Vagina (tissue), 2 donors: ENCODE measurements at regions not wholly inside any gene's neighbourhood (a gene's known extent, or its start where the extent isn't known, plus 50 kb on each side); places are given as distances from the start of the nearest gene placed in this dataset.

ENCODE experiments used
- DNase-seq, 2 donors: peaks; one replicate each; pipeline ENCODE4 v3.0.0-alpha.2; 2017; ENCODE audit errors: extremely low spot score in 2 of 2
- H3K27ac ChIP-seq: fragments of 200-600 bp; sonication (generic); one replicate; pipeline ENCODE4 v1.5.1; 2019
- H3K27me3 ChIP-seq: fragments of 200-600 bp; sonication (generic); one replicate; pipeline ENCODE4 v1.5.1; 2019
- H3K36me3 ChIP-seq, 2 donors: fragments of 200-600 bp; sonication (generic); one replicate each; pipeline ENCODE4 v1.5.1; 2017 to 2019
- H3K4me1 ChIP-seq: fragments of 200-600 bp; sonication (generic); one replicate; pipeline ENCODE4 v1.5.1; 2019
- H3K4me3 ChIP-seq, 2 donors: fragments of 200-600 bp; sonication (generic); 1 replicate in 1 of 2; 2 replicates in 1 of 2; pipeline ENCODE4 v1.5.1; 2016 to 2019
- H3K9me3 ChIP-seq: fragments of 200-600 bp; sonication (generic); one replicate; pipeline ENCODE4 v1.5.1; 2019
- POLR2A ChIP-seq, 2 donors: fragments of 450-650 bp; IDR thresholded peaks; one replicate each; pipeline ENCODE4 v1.6.1; 2017; ENCODE audit warnings: antibody characterized with exemption in 2 of 2, mild to moderate bottlenecking in 2 of 2, moderate library complexity in 2 of 2
- POLR2AphosphoS5 ChIP-seq, 2 donors: sonication (generic); formaldehyde crosslinking; IDR thresholded peaks; one replicate each; pipeline ENCODE4 v1.9.0; 2017; ENCODE audit warnings: antibody characterized with exemption in 2 of 2, mild to moderate bottlenecking in 2 of 2, low read depth in 1 of 2; ENCODE audit not compliant: insufficient read depth in 1 of 2
- intact Hi-C: fragments of 100-400 bp; cut with DNase I; formaldehyde crosslinking; loops from one replicate; pipeline ENCODE4 v1.15.1; 2023
- TF ChIP-seq, protein P1 (sequence below), 3 experiments: fragments of 450-650 bp in 2 of 3; fragments of 200-600 bp in 1 of 3; sonication (generic) in 1 of 3; IDR thresholded peaks; one replicate each; pipeline ENCODE4 v1.5.1; 2017 to 2019; ENCODE audit warnings: antibody characterized with exemption in 3 of 3, mild to moderate bottlenecking in 2 of 3, moderate library complexity in 2 of 3

DNA sequence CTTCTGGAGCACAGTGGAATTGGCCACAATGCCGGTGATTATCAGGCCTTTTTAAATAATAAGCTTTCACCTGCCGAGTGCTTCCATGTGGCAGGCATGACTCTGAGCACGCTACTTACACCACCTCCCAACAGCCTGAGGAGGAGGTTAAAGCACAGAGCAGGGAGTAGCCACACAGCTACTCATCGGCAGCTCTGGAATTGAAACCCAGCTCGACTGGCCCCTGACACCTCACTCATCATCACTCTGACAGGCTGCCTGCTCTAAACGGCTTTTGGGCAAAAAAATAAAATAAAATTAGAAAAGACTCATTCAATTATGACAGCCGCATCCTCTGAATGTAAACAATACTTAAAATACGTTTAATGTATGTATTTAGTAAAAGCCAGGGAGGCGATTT lies 326.4 kb upstream of the NOCT start:
- Histone ChIP-seq H3K9me3 (no peaks in the 10 kb centered on the region), H3K27ac (no peak overlapping the region), H3K36me3 (no peaks in the 10 kb centered on the region), H3K4me3 (no peak overlapping the region), H3K27me3 (no peaks in the 10 kb centered on the region), H3K4me1 (no peaks in the 10 kb centered on the region)
- TF ChIP-seq POLR2AphosphoS5 (IDR thresholded peaks at IDR 0.05; ENCODE audit: insufficient read depth in 1 of 2, low read depth in 1 of 2) (no peak), POLR2A (IDR thresholded peaks at IDR 0.05) (no peak)
- TF ChIP-seq, protein P1, sequence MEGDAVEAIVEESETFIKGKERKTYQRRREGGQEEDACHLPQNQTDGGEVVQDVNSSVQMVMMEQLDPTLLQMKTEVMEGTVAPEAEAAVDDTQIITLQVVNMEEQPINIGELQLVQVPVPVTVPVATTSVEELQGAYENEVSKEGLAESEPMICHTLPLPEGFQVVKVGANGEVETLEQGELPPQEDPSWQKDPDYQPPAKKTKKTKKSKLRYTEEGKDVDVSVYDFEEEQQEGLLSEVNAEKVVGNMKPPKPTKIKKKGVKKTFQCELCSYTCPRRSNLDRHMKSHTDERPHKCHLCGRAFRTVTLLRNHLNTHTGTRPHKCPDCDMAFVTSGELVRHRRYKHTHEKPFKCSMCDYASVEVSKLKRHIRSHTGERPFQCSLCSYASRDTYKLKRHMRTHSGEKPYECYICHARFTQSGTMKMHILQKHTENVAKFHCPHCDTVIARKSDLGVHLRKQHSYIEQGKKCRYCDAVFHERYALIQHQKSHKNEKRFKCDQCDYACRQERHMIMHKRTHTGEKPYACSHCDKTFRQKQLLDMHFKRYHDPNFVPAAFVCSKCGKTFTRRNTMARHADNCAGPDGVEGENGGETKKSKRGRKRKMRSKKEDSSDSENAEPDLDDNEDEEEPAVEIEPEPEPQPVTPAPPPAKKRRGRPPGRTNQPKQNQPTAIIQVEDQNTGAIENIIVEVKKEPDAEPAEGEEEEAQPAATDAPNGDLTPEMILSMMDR (IDR thresholded peaks at IDR 0.05): no peak
- peak in 1 of 2 donors; percentile 54 for DNase-seq
- intact Hi-C loops: no loop called here

DNA sequence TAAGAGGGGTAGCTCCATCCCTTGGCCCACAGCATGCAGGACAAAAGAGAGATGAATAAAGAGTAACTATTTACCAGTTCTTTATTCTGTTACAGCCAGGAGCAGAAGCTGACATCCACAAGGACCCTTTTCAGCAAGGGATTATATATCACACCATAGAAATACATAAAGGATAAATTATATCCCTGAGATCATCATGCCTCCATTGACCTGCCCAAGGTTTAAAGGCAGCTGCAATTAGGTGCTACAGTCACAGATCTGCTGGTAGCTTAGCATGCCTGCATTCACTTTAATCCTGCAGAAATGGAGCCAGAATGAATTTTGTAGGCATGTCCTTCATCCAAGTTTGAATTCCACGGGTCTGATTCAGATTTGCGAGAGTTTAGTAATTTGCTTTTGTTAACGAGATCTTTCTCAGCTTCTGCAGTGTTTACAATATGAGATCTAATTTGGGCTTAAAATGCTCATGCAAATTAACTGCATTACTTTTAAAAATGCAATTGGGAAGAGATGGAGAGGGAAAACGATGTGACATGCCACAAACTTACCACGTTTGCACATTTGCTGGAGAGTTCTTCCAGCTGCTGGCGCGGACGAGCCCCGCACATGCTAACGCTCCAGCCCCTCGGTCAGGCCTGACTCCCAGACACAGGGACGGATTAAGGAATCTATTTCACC lies 327.0 kb upstream of the NOCT start:
- no peaks in the 10 kb centered on the region for H3K9me3 ChIP-seq
- no peak overlapping the region for H3K27ac ChIP-seq
- no peak for TF ChIP-seq POLR2A (IDR thresholded peaks at IDR 0.05)
- TF ChIP-seq, protein P1 (IDR thresholded peaks at IDR 0.05): no peak
- H3K27me3 ChIP-seq: no peaks in the 10 kb centered on the region
- intact Hi-C loops: no loop called here
- H3K4me1 ChIP-seq: no peaks in the 10 kb centered on the region
- H3K36me3 ChIP-seq: no peaks in the 10 kb centered on the region
- no peak for DNase-seq
- H3K4me3 ChIP-seq: no peak overlapping the region

DNA sequence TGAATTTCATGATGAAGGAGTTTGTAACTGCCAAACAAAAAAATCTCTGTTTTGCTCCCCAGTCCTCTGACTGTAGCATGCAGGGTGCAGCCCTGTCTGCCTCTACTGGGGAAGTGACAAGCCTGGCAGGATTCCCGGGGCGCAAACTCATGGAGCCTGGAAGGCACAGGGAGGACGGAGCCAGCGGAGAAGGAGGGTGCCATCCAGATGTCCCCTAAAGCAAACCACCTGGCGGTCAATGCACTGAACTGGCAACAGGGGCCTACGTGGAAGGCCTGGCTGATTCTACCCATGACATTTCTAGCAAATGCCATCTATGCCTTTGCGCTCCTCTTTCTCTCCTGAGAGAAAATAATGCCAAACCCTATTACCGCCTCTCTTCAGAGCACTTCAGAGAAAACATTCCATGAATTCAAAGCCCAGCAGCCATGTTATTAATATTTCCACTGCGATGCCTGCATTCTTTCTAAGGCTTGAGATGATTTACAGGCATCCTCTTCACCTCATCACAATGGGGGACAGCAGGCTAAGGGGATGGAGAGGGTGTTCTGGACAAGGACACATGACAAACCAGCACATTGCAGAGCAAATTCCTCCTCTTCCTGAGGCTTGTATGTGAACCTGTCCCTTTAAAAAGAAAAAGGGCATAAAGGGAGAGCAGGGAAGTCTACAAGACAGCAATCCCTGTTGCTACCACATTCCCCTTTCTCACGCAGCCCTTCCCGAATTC lies 329.3 kb upstream of the NOCT start:
- peak in 1 of 2 donors; percentile 49 for DNase-seq
- TF ChIP-seq, protein P1 (IDR thresholded peaks at IDR 0.05): no peak
- TF ChIP-seq POLR2AphosphoS5 (IDR thresholded peaks at IDR 0.05; ENCODE audit: insufficient read depth in 1 of 2, low read depth in 1 of 2) (no peak), POLR2A (IDR thresholded peaks at IDR 0.05) (no peak)
- intact Hi-C loops: no loop called here

DNA sequence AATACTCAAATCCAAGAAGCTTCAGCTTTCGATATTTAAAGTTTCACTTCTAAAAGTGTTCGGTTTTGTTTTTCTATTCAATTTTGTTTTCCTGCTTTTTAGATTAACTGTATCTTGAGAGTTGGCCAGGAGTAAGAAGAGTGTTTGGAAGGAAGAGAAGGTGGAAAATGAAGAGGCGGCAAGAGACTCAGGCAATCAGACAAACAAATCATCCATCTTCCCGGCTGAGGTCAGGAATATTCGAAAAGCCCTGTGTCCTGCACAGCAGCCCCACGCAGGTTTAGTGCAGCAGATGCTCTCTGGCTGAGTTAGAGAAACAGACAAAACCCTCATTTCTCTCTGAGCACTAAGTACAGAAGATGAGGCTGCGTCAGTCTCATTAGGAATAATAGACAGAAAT lies 330.3 kb upstream of the NOCT start:
- Histone ChIP-seq H3K9me3 (no peaks in the 10 kb centered on the region), H3K27me3 (no peaks in the 10 kb centered on the region), H3K27ac (no peak overlapping the region), H3K4me1 (no peaks in the 10 kb centered on the region), H3K36me3 (no peaks in the 10 kb centered on the region), H3K4me3 (no peak overlapping the region)
- peak in 1 of 2 donors; percentile 27 for DNase-seq
- intact Hi-C loops: no loop called here
- TF ChIP-seq POLR2A (IDR thresholded peaks at IDR 0.05) (no peak), POLR2AphosphoS5 (IDR thresholded peaks at IDR 0.05; ENCODE audit: insufficient read depth in 1 of 2, low read depth in 1 of 2) (no peak)
- TF ChIP-seq, protein P1 (IDR thresholded peaks at IDR 0.05): no peak

More for the DNA sequence above, 329.3 kb upstream of the NOCT start:
- Histone ChIP-seq H3K4me1 (no peaks in the 10 kb centered on the region), H3K4me3 (no peak overlapping the region), H3K27me3 (no peaks in the 10 kb centered on the region), H3K36me3 (no peaks in the 10 kb centered on the region), H3K27ac (no peak overlapping the region), H3K9me3 (no peaks in the 10 kb centered on the region)
